NCI-H146 (cell line): ENCODE measurements at regions not wholly inside any gene's neighbourhood (a gene's known extent, or its start where the extent isn't known, plus 50 kb on each side); places are given as distances from the start of the nearest gene placed in this dataset.

Experiments
- DNase-seq: peaks from one replicate; lab custom pipeline; 2025; lab: John Stamatoyannopoulos, UW

DNA sequence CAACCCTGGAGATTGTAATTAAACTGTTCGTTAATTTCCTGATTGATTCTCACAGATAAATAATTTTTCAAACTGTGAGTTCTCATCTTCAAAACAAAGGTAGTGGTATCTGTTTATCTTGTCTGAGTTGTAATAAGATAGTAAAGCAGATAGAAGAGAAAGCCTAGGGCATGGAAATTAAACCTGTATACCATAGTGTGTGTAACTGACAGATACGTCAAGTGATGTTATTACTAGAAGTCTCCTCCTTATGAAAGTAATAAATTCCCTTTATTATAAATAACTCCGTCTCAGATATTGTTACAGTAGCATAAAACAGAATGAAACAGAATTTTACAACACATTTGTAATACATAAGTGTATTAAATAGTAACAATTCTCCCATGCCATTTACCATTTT is 1065.1 kb downstream of the SLITRK1 start:
- DNase-seq: no peak

DNA sequence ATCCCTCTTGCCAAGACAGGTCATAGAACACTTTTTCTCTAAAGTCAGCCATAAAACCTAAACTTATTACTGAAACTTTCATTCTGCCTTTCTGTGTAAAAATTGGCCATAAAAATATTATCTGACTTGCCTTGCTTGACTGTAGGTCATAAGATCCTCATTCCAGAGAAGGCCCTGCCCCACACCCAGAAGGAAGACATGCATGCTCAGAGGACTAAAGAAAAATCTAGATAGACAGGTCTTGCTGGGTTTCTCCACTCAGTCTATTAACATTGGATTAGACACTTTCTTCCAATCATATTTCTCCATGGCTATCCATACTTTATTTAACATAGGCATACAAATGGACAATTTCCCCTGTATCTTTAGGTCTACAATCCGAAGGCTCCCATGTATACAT is 1066.5 kb downstream of the SLITRK1 start:
- no peak for DNase-seq

DNA sequence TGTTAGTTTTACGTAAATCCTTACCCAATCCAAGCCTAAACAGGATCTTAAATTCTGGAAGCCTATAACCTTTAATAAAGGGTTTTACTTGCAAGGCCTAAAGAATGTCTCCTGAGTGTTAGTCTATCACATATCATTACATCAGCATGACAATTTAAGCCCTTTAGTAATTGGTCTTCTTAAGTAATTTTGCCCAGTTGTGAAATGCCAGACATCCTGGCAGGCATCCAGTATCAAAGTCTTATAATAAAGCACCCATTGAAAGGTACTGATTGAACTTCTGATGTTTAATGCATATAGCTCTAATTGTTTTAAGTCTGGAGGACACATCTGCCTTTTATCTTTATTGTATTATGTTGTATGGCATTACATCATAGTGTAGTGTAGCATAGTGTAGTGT is 1078.9 kb downstream of the SLITRK1 start:
- no peak for DNase-seq

DNA sequence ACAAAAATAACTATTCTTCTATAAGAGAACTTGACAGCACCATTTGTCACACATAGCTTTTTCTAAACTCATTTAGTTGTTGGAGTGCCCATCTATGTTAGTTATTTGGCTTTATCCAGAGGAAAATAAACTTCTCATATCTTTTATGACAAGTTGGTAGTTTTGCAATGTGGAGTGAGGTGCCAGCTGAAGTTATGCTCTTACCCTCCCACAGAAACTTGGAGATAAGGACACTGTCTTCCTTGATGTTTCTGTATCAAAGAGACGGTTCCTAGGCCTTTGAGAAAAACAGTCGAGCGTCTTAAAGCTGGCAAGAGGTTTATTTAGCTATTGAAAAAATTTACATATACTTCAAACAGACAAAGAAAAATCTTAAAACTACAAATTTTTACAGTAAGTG is 1079.7 kb downstream of the SLITRK1 start:
- no peak for DNase-seq

DNA sequence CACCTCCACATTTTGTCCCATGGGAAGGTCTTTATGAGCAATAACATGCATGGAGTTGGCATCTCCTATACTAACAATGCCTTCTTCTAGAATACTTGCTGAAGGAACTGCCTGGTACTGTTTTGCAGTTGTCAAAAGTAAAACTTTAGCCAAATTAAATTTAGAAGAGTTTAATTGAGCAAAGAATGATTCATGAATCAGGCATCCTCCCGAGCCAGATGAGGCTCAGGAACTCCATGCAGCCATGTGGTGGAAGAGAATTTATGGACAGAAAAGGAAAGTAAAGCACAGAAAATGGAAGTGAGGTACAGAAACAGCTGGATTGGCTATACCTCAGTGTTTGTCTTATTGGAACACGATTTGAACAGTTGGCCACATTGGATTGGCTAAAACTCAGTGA is 1081.9 kb downstream of the SLITRK1 start:
- DNase-seq: no peak

DNA sequence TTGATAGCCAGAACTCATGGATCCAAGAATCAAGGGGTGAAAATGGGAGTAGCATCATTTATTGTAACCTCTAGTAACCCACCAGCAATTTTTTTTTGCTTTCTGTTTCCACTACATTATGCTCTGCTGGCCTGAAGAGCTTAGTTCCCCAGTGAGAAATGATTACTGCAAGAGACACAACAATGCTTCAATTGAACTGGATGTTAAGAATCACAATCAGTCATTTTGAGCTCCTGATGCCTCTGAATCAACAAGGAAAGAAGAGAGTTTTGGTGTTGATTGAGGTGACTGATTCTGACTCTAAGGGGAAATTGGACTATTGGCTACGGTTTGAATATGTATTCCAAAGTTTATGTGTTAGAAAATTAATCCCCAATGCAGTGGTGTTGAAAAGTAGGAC is 1084.4 kb downstream of the SLITRK1 start:
- DNase-seq: no peak

DNA sequence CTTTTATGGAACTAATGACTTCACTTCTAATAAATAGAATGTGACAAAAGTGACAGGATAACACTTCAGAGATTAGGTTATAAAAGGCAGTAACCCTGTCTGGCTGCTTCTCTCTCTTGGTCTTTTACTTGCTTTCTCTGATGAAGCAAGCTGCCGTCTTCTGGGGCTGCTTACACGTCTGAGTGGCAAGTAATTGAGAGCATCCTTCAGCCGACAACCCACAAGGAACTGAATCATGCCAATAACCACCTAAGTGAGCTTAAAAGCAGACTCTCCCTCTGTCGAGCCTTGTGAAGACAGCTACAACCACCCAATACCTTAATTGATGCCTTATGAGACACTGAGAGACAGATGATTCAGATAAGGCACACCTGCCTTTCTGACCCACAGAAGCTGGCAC is 1091.2 kb downstream of the SLITRK1 start:
- DNase-seq: no peak

DNA sequence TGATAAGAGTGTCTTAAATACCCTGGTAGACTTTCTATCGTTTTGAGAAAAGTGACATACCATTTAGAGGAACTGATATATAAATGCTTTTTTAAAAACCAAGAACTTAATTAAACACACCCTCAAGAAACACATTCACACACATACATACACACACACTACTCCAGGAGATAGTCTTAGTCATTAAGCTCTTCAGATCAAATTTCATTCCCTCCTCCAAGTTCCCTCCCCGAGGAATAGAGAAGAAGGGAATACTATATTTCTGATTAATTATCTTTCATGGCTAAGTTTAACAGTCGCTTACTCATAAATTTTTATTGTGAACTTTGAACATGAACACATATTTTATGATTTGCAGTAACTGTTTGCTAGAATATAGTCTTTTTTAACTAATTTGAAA is 1109.5 kb downstream of the SLITRK1 start:
- DNase-seq: no peak

DNA sequence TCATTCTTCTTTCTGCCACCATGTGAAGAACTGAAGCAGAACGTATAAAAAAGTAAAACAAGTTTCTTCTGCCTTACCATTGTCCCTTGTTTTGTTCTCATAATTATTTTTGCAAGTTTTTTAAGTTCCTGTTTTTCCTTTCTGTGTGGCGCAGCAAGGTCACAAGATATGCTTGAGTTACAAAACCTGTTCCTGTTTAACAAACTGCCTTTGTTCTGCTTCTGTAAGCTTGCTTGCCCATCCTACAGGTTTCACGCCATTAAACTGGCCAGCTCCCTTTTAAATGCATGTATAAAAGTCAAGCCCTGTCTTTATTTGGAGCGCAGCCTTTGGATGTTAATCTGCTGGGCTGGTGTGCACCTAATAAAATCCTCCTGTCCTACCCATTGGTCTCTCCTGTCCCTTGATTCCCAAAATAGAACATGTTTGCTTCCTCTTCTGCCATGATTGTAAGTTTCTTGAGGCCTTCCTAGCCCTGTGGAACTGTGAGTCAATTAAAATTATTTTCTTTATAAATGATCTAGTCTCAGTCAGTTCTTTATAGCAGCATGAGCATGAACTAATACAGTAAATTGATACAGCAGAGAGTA is 1115.4 kb downstream of the SLITRK1 start:
- no peak for DNase-seq

DNA sequence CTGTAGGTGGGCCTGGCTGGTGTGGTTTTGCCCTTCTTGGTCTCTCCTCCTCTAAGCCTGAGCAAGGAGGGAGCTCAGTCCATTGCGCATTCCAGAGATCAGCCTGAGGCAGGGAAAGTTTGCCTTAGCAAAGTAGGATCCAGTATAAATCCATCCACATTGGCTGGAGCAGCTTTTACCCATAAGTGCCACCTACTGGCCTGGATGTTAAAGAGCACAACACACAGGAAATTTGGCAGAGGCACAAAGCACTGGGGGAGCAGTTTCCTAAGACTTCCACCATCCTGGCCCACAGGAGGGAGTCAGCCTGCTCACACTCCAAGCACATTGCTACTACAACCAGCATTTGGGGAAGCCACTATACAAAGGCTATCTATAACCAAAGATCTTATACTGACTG is 1124.2 kb downstream of the SLITRK1 start:
- DNase-seq: no peak

DNA sequence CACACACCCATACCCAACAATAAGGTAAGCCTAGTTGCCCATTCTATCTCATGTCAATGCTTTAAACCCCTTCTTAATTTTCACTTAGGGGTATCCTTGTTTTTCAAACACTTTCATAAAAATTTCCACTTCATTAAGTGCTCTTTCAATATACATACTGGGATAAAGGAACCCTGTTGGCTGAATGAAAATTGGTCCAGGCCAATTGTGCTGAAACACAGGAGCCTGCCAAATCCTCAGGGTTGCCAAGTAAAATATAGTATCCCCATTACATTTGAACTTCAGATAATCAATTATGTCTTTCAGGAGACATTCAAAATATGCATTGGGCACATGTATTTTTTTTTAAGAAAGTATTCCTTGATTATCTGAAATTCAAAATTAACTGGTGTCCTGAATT is 1131.1 kb downstream of the SLITRK1 start:
- no peak for DNase-seq

DNA sequence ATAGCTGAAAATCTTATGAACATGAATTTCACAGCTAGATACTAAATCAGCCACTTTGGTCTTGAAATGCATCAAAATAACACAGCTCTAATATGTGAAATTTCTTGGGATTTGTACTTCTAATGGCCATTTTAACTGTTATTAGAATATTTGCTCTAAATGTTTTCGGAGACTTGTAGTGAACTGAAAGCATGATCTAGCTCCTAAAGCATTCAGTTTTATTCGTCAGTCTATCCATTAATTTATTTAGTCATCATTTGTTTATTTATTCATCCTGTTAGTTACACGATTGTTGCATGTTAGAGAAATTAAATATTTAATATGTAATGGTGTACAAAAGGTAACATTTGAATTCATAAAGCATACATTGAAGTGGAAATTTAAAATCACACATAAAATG is 1132.7 kb downstream of the SLITRK1 start:
- DNase-seq: no peak

DNA sequence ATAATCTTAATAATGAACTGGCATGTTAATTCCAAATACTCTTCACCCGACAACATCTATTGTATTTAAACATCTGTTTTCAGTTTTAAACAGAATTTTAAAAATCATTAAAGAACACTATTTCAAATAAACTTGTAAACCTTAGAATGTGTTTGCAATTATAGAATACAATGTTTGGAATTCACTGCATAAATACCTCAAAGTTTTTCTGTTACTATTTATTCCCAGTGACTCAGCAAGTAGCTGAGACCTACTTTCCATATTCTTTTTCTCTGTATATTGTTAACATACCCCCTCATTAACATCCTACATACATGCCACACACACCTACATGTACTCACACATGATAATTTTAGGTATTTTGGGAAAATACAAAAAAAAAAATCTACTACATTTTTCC is 1134.3 kb downstream of the SLITRK1 start:
- no peak for DNase-seq

DNA sequence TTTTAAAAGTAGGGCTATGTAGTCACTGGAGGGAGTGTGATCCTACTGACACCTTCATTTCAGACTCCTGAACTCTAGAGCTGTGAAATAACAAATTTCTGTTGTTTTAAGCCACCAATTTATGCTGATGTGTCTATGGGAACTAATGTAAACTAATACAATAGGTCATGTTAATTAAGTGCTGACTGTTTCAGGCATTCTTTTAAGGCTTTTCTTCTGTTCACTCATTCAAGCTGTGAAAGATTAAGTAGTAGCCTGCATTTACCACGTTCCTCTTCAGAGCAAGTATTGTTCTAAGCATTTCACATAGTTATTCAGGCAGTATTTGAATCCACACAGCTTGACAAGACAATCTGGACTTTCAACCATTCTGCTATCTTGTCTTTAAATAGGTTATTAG is 1135.0 kb downstream of the SLITRK1 start:
- DNase-seq: no peak

DNA sequence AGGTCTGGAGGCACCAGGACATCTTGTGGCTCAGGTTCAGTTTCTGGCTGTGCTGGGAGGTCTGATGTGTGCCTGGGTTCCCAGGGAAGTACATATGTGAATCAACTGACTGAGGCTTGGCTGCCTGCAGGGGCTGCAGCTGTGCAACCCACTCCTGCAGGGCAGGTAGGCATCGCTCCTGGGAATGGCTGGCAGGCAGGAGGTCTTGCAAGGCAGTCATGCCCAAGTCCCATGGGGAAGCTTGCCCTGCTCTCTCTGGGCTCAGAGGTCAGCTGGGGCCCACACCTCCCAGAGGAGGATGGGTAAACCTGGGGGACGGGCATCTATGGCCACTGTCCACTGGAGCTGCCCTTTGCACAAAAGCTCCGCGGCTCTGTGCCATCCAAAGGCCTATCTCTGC is 1141.8 kb downstream of the SLITRK1 start:
- DNase-seq: no peak

DNA sequence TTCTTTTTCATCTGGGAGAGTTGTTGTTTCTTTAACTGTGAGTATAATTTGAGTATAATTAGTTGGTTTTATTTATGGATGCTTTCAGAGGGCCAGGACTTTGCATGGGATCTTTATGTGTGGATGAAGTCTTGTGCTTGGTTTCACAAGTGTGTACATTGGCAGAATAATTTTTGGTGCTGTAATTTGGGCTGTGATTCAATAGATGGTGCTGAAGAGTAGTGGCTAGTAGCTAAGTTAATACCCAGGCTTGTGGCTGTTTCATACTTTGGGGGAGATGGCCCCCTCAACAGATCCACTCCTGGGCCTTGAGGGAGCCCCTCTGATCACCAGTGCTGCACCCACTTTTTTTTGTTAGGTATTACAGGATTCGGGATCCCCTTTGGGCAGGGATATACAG is 1142.4 kb downstream of the SLITRK1 start:
- DNase-seq: no peak

DNA sequence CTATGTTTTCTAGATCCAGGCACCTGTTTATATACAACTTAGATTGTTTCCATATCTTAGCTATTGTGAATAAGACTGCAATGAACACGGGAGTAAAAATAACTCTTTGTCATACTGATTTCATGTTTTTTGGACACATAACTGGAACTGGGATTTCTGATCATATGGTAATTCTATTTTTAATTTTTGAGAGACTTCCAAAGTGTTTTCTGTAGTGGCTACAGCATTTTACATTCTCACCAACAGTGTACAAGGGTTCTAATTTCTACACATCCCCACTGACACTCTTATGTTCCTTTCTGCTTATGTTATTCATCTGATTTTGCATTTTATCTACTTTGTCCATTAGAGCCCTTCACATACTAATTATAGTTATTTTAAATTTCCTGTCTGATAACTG is 1152.9 kb downstream of the SLITRK1 start:
- no peak for DNase-seq

DNA sequence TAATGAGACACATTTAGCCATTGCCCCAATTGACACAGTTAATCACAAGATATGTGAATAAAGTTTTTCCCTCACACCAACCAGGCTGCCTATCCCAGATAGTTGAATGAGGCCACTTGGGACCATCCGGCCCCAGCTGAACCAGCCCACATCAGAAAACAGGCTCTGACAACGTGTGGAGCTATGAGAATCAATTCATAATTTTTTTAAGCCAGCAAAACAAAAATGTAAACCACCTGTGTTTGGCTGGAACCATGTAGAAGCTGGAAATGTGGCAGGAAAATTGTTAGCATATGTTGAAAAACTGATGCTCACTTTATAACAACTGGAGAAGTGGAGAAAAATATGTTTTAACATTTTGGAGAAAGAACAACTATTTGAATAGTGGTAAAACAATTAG is 1161.3 kb downstream of the SLITRK1 start:
- no peak for DNase-seq

DNA sequence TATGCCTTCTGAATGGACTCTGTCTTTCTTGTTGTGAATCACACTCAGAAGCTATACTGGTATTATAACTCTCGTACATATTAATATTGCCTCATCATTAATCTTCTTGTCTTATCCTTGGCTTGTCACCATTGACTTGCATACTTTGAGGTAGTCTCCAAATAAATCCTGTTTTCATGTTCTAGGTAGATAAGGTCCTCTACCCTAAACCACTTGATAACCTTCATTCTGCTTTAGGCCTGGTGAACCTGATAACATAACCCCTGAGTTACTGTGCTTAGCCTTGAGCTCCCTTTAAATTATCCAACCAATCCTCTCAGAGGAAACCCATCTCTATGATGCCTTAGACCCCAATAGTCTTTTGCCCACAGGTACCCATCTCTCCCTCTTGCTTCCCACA is 1162.3 kb downstream of the SLITRK1 start:
- no peak for DNase-seq

DNA sequence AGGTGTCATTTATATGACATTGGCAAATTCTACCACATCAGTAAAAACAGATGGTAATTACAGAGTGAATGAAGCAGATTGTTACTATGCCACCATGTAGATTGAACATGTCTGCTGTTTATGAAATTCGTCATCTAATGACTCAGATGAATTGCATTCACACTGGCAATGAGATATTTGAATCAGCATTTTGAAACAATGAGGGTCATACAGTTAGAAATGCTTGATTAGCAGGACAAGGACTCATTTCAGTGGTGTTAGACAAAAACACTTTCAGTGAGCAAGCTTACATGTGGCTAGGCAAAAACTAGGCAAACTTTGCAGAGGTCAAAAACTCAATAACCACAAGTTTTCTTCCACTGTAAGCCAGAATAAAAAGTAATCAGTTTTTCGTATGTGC is 1165.0 kb downstream of the SLITRK1 start:
- DNase-seq: no peak

DNA sequence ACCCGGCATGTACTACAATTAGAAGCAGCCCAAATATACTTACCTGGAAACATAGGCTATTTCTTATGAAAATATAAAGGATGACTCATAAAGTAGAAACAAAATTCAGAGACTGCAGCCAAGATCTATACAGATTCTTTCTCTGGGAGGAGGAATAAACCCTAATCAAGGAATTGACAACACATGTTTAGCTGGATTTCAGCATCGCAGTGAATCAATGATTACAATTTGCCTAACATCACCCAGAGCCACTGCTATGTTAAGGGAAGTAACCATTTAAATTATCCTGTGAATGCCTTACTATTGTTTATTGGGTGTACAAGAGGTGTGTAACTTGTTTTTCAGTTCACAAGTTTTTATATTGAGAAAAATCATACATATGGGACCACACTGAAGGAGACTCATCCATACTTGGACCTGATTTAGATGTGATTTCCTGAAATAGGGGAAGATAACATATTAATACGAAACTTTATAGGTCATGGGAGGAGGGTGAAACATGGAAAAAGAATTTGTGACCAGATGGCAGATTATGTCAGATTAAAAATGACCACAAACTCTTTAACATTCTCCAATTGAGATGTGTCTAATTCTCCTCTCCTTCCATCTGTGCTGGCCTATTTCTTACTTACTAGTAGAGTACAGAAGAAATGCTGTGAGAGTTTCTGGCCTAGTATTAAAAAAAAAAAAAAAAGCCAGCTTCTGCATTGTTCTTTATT is 1168.4 kb downstream of the SLITRK1 start:
- no peak for DNase-seq

DNA sequence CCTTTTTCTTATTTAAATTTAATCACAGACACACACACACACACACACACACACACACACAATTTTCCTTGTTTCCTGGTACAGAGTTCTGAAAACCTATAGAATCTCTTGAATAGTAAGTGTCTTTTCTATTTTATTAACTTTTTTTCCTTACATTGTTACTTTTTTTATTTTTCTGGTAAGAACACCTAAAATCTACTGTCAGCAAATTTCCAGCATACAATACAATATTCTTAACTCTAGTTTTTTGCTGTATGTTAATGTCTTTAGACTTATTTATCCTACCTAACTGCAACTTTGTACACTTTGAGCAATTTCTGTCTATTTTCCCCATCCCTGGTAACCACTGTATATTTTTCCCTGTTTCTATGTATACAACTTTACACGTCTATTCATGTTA is 1179.8 kb downstream of the SLITRK1 start:
- no peak for DNase-seq

DNA sequence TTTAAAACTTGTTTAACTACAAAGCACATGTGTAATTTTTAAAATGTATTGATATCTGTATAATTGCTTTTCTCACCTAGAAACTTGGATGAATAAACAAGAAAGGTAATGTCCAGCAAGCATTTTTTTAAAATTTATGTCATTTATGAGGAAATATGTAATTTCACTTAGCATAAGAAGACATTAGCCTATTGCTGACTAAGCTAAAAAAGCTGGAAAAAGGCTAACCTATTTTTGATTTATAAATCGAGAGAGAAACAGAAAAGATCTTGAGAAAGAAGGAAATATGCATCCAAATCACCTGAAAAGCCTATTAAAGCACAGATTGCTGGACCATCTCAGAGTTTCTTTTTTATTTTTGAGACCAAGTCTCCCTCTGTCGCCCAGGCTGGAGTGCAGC is 1181.3 kb downstream of the SLITRK1 start:
- no peak for DNase-seq

DNA sequence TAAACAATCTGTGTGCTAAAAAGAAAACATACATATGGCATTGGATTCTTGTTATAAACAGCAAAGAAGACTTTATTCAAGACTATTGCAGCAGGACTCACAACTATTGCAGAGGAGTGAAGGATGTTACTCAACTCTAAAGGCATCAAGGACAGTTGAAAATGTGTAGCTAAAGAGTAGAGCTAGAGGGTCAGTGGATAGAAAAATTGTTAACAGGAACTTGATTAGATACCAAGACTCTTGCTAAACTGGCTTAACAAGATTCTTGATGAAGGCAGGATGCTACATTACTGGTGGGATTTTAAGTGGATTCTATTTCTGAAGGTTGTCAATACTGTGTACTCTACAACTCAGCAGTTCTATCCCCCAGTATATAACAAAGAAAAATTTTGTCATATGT is 1183.3 kb downstream of the SLITRK1 start:
- no peak for DNase-seq
